ENCODE measurements at regions not wholly inside any gene's neighbourhood (a gene's known extent, or its start where the extent isn't known, plus 50 kb on each side); places are given as distances from the start of the nearest gene placed in this dataset.

DNA sequence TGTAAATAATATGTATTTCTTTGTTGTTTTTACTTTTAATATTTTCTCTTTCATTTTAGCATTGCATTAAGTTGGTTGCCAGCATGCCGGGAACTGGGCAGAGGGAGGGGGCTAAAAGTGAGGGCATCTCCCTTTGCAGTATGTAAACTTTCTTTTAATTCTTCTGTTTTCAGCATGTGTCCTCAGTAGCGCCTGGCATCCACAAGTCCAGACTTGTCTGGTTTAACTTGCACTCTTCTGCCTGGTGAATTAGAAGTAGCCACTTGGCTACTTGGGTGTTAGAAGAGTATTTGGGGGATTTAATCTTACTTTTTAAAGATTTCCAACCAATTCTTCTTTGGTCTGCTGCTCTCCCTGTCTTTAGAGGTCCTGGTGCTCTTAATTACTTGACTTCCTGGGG, 117.2 kb upstream of the SCAF11 start:
- CTCF ChIA-PET = no interaction called here
- POLR2A ChIA-PET = no interaction called here
- no peaks in the 10 kb centered on the region for H3K27me3 Mint-ChIP-seq
- DNase-seq = no peak
- H3K4me1 Mint-ChIP-seq = peaks cover 2% of the 10 kb centered on the region
- peaks cover 10% of the 10 kb centered on the region for H3K9me3 Mint-ChIP-seq
- H3K36me3 Mint-ChIP-seq (ENCODE audit: low read depth) = no peaks in the 10 kb centered on the region
- no peak overlapping the region for H3K4me3 Mint-ChIP-seq
- no peak overlapping the region for H3K27ac Mint-ChIP-seq

DNA sequence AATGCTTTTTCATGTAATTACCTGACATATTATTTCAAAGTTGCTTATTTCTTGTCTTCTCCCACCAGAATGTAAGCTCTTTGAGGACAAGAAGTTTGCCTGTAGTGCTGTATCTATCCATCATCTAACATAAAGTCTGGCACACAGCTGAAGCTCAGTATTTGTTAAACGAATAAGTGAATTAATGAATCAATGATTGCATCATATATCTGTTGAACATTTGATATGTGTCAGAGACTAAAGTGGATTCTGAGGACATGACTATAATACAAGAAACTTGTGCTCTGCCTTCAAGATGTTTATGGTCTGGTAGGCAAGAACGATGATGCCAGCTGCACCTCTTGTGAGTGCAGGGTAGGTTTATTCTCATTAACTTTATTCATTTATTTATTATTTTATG, 115.4 kb upstream of the SCAF11 start:
- Mint-ChIP-seq H3K36me3 (ENCODE audit: low read depth) (no peaks in the 10 kb centered on the region), H3K9me3 (peaks cover 2% of the 10 kb centered on the region), H3K4me3 (no peak overlapping the region), H3K27me3 (no peaks in the 10 kb centered on the region), H3K4me1 (peaks cover 2% of the 10 kb centered on the region), H3K27ac (no peak overlapping the region)
- ChIA-PET POLR2A (no interaction called here), CTCF (interaction anchor here (1.5 to 1.8 kb wide), 2 partner anchors 13 to 34 kb away, joined by 3 to 4 read pairs; no protein-coding TSS in a partner anchor)
- no peak for DNase-seq

DNA sequence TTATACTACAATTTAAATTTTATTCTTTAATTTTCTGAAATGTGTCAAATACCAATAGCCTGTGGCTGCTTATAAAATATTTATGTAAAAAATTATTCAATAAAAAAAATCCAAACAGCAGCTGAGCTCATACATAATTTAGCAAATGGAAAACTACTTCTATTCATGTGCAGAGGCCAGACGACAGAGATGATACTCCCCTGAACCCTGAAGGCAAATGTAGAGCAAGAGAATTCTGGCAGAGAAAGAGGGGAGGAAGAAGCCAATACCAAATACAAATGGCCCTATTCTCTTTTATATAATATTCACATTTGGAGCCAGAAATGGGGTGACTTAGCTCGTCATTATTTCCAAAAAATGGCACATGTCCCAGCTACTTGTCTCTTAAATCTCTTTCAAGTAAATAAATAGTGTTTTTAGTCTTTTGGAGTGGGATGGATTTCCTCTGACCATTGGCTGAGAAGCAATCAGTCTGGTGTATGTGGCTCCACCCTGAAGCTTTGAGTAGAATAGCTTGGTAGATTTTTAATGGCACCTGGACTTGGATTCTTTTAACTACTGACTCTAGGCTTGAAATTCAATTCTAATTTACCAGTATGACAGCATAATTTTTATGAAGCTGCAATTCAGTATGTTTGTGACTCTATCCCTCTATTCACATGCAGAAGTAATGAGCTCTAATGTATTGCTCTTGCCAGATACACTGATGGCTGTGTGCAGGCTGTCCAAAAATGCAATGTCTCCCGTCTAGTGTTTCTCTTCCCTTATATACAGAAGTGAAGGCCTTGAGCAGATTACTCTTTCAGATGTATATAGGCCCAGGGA, 113.4 kb upstream of the SCAF11 start:
- Mint-ChIP-seq H3K27ac (no peak overlapping the region), H3K4me3 (no peak overlapping the region), H3K4me1 (peaks cover 2% of the 10 kb centered on the region), H3K27me3 (peaks cover 5% of the 10 kb centered on the region), H3K9me3 (no peaks in the 10 kb centered on the region), H3K36me3 (ENCODE audit: low read depth) (no peaks in the 10 kb centered on the region)
- ChIA-PET CTCF (interaction anchor here (1.5 kb wide), 1 partner anchor 32 kb away, joined by 3 read pairs; no protein-coding TSS in a partner anchor), POLR2A (no interaction called here)
- no peak for DNase-seq

DNA sequence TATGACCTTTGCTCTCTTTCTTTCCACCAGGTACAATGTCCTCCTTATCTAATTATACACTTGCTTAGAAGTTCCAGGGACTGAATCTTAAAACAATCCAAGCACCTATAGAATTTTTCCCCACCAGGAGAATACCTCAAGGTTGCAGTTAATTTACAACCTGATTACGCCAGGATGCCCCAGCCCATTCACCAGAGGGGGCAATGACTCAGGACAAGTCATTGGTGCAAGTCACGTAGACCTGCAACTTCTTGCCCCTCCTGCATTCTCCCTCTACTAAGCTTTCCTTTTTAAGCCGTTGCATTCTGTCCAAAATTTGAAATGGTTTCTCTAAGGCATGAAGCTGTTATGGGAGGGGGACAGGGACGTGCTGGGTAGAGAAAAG, 111.1 kb upstream of the SCAF11 start:
- POLR2A ChIA-PET = no interaction called here

DNA sequence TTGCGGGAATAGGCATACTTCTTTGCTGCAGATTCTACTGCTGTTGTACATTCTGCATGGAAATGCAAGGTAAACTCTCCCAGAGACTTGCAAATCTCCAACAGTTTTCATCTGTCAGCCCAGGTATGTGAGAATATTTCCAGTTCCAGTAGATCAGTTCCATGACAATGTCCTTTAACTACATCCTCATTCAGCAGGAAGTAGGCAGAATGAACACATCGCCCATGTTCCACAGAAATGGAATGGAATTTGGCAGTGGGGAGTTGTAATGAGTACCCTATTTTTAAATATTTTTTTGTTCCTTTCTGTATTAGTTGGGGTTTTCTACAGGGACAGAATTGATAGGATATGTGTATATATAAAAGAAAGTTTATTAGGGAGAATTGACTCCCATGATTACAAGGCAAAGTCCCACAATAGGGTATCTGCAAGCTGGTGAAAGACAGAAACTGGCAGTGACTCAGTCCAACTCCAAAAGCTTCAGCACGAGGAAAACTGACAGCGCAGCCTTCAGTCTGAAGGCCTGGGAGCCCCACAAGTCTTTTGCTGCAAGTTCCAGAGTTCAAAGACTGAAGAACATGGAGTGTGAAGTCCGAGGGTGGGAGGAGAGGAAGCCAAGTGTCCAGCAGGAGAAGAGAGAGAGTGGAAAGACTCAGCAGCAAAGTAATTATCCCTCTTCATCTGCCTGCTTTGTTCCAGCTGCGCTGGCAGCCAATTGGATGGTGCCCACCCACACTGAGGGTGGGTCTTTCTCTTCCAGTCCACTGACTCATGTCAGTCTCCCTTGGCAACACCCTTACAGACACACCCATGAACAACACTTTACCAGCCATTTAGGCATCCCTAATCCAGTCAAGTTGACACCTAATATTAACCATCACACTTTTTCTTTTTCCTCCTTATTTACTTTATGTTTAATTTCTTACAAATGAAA, 110.4 kb upstream of the SCAF11 start:
- ChIA-PET POLR2A (no interaction called here), CTCF (no interaction called here)
- Mint-ChIP-seq H3K4me3 (no peak overlapping the region), H3K36me3 (ENCODE audit: low read depth) (no peaks in the 10 kb centered on the region), H3K27me3 (peaks cover 20% of the 10 kb centered on the region), H3K4me1 (no peaks in the 10 kb centered on the region), H3K27ac (no peak overlapping the region), H3K9me3 (peaks cover 4% of the 10 kb centered on the region)
- DNase-seq = no peak

More for the DNA sequence above, 111.1 kb upstream of the SCAF11 start:
- Mint-ChIP-seq H3K27me3 (peaks cover 18% of the 10 kb centered on the region), H3K36me3 (ENCODE audit: low read depth) (no peaks in the 10 kb centered on the region), H3K27ac (no peak overlapping the region), H3K9me3 (peaks cover under 1% of the 10 kb centered on the region), H3K4me1 (no peaks in the 10 kb centered on the region), H3K4me3 (no peak overlapping the region)
- DNase-seq = no peak
- CTCF ChIA-PET = no interaction called here

DNA sequence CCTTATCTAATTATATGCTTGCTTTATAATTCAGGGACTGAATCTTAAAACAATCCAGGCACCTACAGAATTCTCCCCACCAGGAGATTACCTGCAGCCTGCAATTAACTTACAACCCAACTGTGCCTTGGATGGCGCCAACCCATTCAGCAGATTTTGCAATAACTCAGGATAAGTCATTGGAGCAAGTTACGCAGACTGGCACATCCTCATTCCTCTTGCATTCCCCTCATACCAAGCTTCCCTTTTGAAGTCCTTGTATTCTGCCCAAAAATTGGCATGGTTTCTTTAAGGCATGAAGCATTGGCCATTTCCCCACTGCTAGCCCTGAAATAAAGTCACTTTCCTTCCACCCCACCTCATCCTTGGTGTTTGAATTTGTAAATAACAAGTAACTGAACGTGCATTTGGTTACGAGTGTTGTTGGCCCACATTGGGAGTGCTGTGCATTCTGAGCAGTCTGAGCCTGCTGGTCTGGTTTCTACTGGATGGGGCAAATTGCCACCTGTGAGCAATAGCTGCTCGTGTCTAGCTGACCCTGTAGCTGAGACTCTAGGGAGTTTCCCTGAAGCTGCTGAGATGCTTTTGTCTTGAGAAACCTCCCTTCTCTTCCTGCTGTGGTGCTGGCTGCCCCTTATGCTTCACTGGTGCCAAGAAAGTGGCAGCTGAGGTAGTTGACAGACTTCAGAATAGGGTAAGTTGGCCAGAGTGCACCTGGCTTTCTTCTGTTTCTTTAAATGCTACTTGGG, 99.2 kb upstream of the SCAF11 start:
- H3K27ac Mint-ChIP-seq = no peak overlapping the region
- CTCF ChIA-PET = no interaction called here
- no peaks in the 10 kb centered on the region for H3K27me3 Mint-ChIP-seq
- no peak for DNase-seq
- H3K4me1 Mint-ChIP-seq = no peaks in the 10 kb centered on the region
- no peak overlapping the region for H3K4me3 Mint-ChIP-seq
- POLR2A ChIA-PET = no interaction called here
- peaks cover 20% of the 10 kb centered on the region for H3K9me3 Mint-ChIP-seq
- H3K36me3 Mint-ChIP-seq (ENCODE audit: low read depth) = no peaks in the 10 kb centered on the region

DNA sequence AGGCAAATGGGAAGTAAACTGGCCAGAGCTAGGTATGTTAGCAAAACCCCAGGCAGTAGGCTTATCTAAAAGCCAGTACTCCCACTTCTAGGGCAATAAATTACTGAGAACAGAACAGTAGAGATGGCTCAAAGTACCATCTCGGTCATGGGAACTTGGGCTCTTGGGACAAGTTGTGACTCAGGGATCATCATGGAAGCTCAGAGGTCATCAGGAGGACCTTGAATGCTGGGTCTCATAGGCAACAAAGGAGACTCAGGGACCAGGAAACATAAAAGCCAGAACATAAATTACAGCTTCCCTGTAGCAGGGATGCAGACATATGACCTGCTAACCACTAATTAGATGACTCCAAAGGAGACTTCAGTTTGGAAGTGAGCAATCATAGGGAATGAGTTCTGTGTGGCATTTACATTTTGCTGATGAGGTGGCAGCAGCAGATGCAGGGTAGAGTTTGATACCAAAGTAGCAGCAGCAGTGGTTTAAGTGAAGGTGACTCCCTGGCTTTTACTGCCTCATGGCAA, 97.6 kb upstream of the SCAF11 start:
- POLR2A ChIA-PET = no interaction called here
- no peaks in the 10 kb centered on the region for H3K27me3 Mint-ChIP-seq
- H3K9me3 Mint-ChIP-seq = peaks cover 24% of the 10 kb centered on the region
- no peaks in the 10 kb centered on the region for H3K36me3 Mint-ChIP-seq (ENCODE audit: low read depth)
- H3K4me3 Mint-ChIP-seq = no peak overlapping the region
- H3K27ac Mint-ChIP-seq = no peak overlapping the region
- no peaks in the 10 kb centered on the region for H3K4me1 Mint-ChIP-seq
- no peak for DNase-seq
- CTCF ChIA-PET = interaction anchor here (0.6 kb wide), 1 partner anchor 15 kb away, joined by 4 read pairs; no protein-coding TSS in a partner anchor

DNA sequence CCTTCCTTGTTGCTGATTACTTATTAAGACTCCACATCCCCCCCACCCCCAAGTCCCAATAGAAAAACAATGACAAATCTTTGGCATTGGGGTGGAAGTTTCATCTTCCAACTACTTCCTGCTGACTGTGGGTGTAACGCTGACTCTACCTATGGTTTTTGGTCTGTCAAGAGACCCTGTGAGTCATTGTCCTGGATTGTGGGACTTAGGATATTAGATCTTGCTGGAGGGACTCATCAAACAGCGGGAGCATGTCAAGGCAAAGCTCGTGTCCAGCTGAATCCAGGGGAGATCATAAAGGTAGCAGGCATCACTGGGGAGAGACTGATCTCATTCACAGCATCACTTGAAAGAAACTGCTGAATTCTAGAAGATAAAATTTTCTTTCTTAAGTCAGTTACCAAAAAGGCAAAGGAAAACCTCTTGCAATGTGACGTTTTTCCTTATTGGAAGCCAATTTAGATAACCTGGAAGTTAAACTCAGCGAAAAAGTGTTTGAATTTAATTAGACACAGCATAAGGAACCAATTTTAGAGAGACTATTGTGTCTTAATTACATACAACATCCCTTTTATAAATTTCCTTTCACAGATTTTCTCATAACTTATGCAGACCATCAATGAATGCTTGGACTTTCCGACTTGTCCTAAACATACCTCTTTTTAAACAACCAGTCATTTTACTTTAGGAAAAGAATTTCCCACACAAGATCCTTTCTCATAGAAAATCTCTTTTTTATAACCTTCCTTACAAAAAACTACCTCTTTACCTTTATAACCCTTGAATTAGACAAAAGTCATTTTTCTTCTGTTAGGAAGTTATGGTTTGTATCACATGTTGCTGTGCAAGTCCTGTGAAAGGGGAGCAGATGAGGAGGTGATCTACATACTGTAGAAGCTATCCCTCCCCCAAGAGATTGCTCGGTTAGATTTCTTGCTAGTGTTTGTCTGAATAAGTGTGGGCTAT, 94.6 kb upstream of the SCAF11 start:
- DNase-seq = no peak
- no peaks in the 10 kb centered on the region for H3K36me3 Mint-ChIP-seq (ENCODE audit: low read depth)
- no peak overlapping the region for H3K27ac Mint-ChIP-seq
- no peaks in the 10 kb centered on the region for H3K4me1 Mint-ChIP-seq
- H3K27me3 Mint-ChIP-seq = no peaks in the 10 kb centered on the region
- ChIA-PET CTCF (interaction anchor here (0.9 kb wide), 1 partner anchor 27 kb away, joined by 5 read pairs; no protein-coding TSS in a partner anchor), POLR2A (no interaction called here)
- no peak overlapping the region for H3K4me3 Mint-ChIP-seq
- H3K9me3 Mint-ChIP-seq = peaks cover 17% of the 10 kb centered on the region

DNA sequence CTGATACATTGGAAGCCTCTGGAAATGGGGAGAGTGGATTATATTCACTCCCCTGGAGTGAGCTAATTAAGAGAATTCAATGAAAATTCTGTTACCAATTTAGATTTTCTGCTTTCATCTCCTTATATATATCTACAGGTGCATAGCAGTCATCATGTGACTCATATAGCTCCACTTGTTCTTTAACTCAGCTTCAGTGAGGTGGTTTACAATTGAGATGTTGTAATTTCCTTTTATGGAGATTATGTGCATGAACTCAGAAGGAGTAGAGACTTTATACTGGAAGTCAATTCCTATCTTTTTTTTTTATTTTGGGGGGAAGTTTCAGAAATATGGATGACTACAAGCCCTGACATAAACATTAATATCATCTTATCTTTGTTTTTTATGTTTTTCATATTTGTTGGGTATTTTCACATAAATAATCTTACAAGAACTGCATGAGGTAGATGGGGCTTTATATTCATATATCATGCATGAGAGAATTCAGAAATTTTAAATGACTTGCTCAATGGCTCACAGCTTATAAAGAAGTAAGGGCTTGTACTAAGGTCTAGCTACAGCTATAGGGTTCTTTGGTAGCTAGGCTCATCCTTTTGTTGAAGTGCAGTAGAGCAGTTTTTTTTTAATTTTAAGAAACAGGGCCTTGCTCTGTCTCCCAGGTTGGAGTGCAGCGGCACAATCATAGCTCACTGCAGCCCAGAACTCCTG, 92.3 kb upstream of the SCAF11 start:
- no peak for DNase-seq
- ChIA-PET POLR2A (interaction anchor here (0.6 kb wide), 1 partner anchor 848 kb away, joined by 13 read pairs; no protein-coding TSS in a partner anchor), CTCF (no interaction called here)
- Mint-ChIP-seq H3K9me3 (peaks cover 28% of the 10 kb centered on the region), H3K4me1 (no peaks in the 10 kb centered on the region), H3K27me3 (no peaks in the 10 kb centered on the region), H3K36me3 (ENCODE audit: low read depth) (no peaks in the 10 kb centered on the region), H3K27ac (no peak overlapping the region), H3K4me3 (no peak overlapping the region)

DNA sequence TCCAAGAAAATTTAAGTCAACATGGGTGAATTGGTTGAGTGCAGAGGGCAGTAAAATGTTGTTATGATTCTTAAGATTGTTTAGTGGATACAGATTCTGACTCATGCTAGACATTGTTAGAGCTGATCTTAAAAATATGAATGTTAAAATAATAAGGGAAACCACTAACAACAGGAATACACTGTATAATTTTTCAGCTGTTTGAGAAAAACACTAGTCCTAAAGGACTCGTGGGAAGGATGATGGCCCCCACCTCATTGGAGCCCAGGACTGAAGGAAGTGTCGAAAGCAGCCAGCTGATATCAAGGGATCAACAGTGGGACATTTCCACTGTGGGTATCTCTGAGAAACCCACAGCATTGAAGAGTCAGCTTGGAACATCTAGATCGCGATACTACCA, 82.9 kb upstream of the SCAF11 start:
- Mint-ChIP-seq H3K4me1 (peaks cover 11% of the 10 kb centered on the region), H3K9me3 (peaks cover 4% of the 10 kb centered on the region), H3K4me3 (no peak overlapping the region), H3K27ac (no peak overlapping the region), H3K36me3 (ENCODE audit: low read depth) (no peaks in the 10 kb centered on the region), H3K27me3 (peaks cover 8% of the 10 kb centered on the region)
- POLR2A ChIA-PET = no interaction called here
- no peak for DNase-seq
- CTCF ChIA-PET = interaction anchor here (0.6 kb wide), 2 partner anchors 15 to 109 kb away, joined by 4 read pairs; no protein-coding TSS in a partner anchor

Data from activated CD4-positive, alpha-beta T cell treated with anti-CD3 and anti-CD28 coated beads, Interleukin-2, amount 10 ng/mL, durations not matched to agents 7 days and 5 days (primary cell).